PC-3 (cell line): ENCODE measurements at regions not wholly inside any gene's neighbourhood (a gene's known extent, or its start where the extent isn't known, plus 50 kb on each side); places are given as distances from the start of the nearest gene placed in this dataset.

ENCODE experiments used
- EZH2 ChIP-seq: fragments of 300-600 bp; sonication (generic); IDR thresholded peaks from one replicate; pipeline ENCODE4 v1.6.1; 2017; ENCODE audit warnings: antibody characterized with exemption, mild to moderate bottlenecking, low read length; ENCODE audit not compliant: unreplicated experiment
- TF ChIP-seq, protein P1 (sequence below): fragments of 300-600 bp; sonication (generic); conservative IDR thresholded peaks from 2 replicates; pipeline ENCODE4 v1.5.1; 2017; ENCODE audit warnings: antibody characterized with exemption, low read depth, mild to moderate bottlenecking, low read length

- TF ChIP-seq, protein P1, sequence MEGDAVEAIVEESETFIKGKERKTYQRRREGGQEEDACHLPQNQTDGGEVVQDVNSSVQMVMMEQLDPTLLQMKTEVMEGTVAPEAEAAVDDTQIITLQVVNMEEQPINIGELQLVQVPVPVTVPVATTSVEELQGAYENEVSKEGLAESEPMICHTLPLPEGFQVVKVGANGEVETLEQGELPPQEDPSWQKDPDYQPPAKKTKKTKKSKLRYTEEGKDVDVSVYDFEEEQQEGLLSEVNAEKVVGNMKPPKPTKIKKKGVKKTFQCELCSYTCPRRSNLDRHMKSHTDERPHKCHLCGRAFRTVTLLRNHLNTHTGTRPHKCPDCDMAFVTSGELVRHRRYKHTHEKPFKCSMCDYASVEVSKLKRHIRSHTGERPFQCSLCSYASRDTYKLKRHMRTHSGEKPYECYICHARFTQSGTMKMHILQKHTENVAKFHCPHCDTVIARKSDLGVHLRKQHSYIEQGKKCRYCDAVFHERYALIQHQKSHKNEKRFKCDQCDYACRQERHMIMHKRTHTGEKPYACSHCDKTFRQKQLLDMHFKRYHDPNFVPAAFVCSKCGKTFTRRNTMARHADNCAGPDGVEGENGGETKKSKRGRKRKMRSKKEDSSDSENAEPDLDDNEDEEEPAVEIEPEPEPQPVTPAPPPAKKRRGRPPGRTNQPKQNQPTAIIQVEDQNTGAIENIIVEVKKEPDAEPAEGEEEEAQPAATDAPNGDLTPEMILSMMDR, result no peak
- TF ChIP-seq EZH2, result no peak
These were observed 101.0 kb upstream of the THBS1 start for GRCh38 chr15:39479911-39480310.
